ENCODE measurements at regions not wholly inside any gene's neighbourhood (a gene's known extent, or its start where the extent isn't known, plus 50 kb on each side); places are given as distances from the start of the nearest gene placed in this dataset.

DNA sequence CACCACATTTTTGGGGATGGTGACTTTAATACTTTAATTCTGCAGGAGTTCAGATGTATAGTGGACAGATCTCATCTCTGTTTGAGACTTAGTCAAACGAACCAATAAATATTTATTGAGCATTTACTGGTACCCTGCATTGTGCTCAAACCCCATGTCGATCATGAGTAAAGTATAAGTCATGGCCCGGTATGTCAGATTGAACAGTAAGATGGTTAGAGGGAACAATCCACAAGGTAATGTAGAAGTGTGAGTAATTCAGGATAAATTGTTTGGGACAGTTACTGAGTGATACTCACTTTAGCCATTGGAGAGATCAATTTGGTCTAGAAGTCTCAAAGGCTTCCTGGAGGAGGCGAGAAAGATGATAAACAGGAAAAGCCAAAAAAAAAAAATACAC lies 265.5 kb upstream of the C2CD4B start:
- Histone ChIP-seq H3K79me2 (ENCODE audit: control insufficient read depth, insufficient read depth, low read length) (no peaks in the 10 kb centered on the region), H3K4me2 (ENCODE audit: control insufficient read depth, extremely low read depth, insufficient read depth, low read depth, low read length) (no peak overlapping the region), H4K20me1 (ENCODE audit: control insufficient read depth, extremely low read depth, insufficient read depth, low read length) (no peaks in the 10 kb centered on the region), H3K4me3 (ENCODE audit: control insufficient read depth in 2 of 3, extremely low read depth in 1 of 3, insufficient read depth in 2 of 3, low read depth in 1 of 3, low read length in 3 of 3) (no peak overlapping the region), H3K27me3 (ENCODE audit: control insufficient read depth, extremely low read depth, insufficient read depth, low read length) (no peaks in the 10 kb centered on the region), H3K36me3 (ENCODE audit: control insufficient read depth in 2 of 2, extremely low read depth in 1 of 2, insufficient read depth in 2 of 2, low read length in 2 of 2) (no peaks in the 10 kb centered on the region), H3K9ac (ENCODE audit: control insufficient read depth, extremely low read depth, insufficient read depth, low read length) (no peak overlapping the region), H3K9me1 (ENCODE audit: control insufficient read depth, extremely low read depth, insufficient read depth, low read length) (no peaks in the 10 kb centered on the region), H2AFZ (ENCODE audit: control insufficient read depth, low read length) (no peak overlapping the region), H3K27ac (ENCODE audit: control insufficient read depth, insufficient read depth, low read length) (no peak overlapping the region), H3K4me1 (ENCODE audit: control insufficient read depth, extremely low read depth, insufficient read depth, low read length) (no peaks in the 10 kb centered on the region), H3K9me3 (ENCODE audit: control insufficient read depth, low read depth, low read length) (no peaks in the 10 kb centered on the region)
- FAIRE-seq, result peak; percentile 43
- dilution Hi-C loops (cut with MboI; ENCODE audit: extremely low pct_ligation_motif_present, low sequenced_read_pairs), result no loop called here
- TF ChIP-seq EZH2 (IDR thresholded peaks at IDR 0.05; ENCODE audit: low read length), result no peak
- TF ChIP-seq, protein P1, sequence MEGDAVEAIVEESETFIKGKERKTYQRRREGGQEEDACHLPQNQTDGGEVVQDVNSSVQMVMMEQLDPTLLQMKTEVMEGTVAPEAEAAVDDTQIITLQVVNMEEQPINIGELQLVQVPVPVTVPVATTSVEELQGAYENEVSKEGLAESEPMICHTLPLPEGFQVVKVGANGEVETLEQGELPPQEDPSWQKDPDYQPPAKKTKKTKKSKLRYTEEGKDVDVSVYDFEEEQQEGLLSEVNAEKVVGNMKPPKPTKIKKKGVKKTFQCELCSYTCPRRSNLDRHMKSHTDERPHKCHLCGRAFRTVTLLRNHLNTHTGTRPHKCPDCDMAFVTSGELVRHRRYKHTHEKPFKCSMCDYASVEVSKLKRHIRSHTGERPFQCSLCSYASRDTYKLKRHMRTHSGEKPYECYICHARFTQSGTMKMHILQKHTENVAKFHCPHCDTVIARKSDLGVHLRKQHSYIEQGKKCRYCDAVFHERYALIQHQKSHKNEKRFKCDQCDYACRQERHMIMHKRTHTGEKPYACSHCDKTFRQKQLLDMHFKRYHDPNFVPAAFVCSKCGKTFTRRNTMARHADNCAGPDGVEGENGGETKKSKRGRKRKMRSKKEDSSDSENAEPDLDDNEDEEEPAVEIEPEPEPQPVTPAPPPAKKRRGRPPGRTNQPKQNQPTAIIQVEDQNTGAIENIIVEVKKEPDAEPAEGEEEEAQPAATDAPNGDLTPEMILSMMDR (optimal IDR thresholded peaks at IDR 0.05 in 1 of 3, IDR thresholded peaks at IDR 0.05 in 1 of 3, conservative IDR thresholded peaks at IDR 0.05 in 1 of 3; ENCODE audit: extremely low read depth in 1 of 3, insufficient read depth in 2 of 3, low read length in 3 of 3), result no peak
- DNase-seq (ENCODE audit: low read depth, low spot score), result no peak

DNA sequence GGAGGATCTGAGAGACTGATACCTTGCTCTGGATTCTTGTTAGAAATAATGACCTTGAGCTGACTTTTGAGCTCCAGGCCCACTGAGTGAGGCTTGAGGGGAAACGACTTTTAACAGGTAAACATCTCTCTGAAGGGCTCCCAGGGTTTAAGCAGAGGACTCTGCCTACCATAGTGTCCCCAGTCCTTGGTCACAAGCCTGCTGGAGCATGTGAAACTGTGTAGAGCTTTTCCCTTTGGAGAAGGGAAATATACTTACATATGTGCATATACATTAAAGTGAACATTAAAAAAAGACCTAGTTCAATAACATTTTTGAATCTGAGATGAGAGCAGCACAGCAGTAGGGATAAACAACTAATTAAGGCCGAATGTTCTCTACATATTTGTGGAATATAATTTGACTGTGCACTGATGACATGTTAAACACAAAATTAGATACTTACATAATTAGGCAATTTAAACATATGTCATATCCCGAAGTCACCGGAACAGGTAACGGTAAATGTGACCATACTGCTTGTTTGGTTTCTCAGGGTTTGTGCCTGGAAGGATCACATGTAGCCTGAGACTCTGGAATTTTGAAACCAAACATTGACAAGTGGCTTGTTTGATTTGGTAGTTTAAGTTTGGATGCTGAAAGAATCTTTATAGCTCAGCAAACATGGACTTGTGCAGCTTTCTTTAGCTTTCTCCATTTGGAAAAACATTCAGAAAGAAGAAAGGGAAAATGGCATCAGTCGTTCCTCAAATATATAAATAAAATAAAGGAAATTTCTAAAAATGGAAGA lies 266.1 kb upstream of the C2CD4B start:
- Histone ChIP-seq H4K20me1 (ENCODE audit: control insufficient read depth, extremely low read depth, insufficient read depth, low read length) (no peaks in the 10 kb centered on the region), H3K36me3 (ENCODE audit: control insufficient read depth in 2 of 2, extremely low read depth in 1 of 2, insufficient read depth in 2 of 2, low read length in 2 of 2) (no peaks in the 10 kb centered on the region), H2AFZ (ENCODE audit: control insufficient read depth, low read length) (no peak overlapping the region), H3K4me1 (ENCODE audit: control insufficient read depth, extremely low read depth, insufficient read depth, low read length) (no peaks in the 10 kb centered on the region), H3K9me1 (ENCODE audit: control insufficient read depth, extremely low read depth, insufficient read depth, low read length) (no peaks in the 10 kb centered on the region), H3K79me2 (ENCODE audit: control insufficient read depth, insufficient read depth, low read length) (no peaks in the 10 kb centered on the region), H3K27me3 (ENCODE audit: control insufficient read depth, extremely low read depth, insufficient read depth, low read length) (no peaks in the 10 kb centered on the region), H3K9ac (ENCODE audit: control insufficient read depth, extremely low read depth, insufficient read depth, low read length) (no peak overlapping the region), H3K27ac (ENCODE audit: control insufficient read depth, insufficient read depth, low read length) (no peak overlapping the region), H3K4me3 (ENCODE audit: control insufficient read depth in 2 of 3, extremely low read depth in 1 of 3, insufficient read depth in 2 of 3, low read depth in 1 of 3, low read length in 3 of 3) (no peak overlapping the region), H3K4me2 (ENCODE audit: control insufficient read depth, extremely low read depth, insufficient read depth, low read depth, low read length) (no peak overlapping the region), H3K9me3 (ENCODE audit: control insufficient read depth, low read depth, low read length) (no peaks in the 10 kb centered on the region)
- DNase-seq (ENCODE audit: low read depth, low spot score), result no peak
- dilution Hi-C loops (cut with MboI; ENCODE audit: extremely low pct_ligation_motif_present, low sequenced_read_pairs), result no loop called here
- no peak for TF ChIP-seq EZH2 (IDR thresholded peaks at IDR 0.05; ENCODE audit: low read length)
- TF ChIP-seq, protein P1 (optimal IDR thresholded peaks at IDR 0.05 in 1 of 3, IDR thresholded peaks at IDR 0.05 in 1 of 3, conservative IDR thresholded peaks at IDR 0.05 in 1 of 3; ENCODE audit: extremely low read depth in 1 of 3, insufficient read depth in 2 of 3, low read length in 3 of 3), result no peak
- FAIRE-seq, result no peak

Data from keratinocyte (primary cell).